ENCODE measurements at regions not wholly inside any gene's neighbourhood (a gene's known extent, or its start where the extent isn't known, plus 50 kb on each side); places are given as distances from the start of the nearest gene placed in this dataset.

DNA sequence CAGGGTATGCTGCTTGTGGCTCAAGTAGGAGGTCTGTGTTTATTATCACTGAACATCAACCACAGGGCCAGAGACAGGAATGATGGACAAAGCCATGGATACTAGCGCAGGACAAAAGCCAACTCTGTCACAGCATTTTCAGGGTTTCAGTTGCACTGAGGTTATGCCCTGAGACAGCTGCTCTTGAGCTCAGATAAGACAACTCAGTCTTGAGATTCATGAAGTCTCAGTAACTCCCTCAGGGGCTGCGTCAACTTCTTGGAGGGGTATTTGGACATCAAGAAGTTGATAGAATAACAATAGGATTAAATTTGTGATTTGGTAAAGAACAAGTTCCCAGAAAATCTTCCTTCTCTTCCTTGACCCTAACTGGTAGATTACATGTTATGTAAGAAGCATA lies 287.0 kb upstream of the SLC14A2 start:
- TF ChIP-seq, protein P1, sequence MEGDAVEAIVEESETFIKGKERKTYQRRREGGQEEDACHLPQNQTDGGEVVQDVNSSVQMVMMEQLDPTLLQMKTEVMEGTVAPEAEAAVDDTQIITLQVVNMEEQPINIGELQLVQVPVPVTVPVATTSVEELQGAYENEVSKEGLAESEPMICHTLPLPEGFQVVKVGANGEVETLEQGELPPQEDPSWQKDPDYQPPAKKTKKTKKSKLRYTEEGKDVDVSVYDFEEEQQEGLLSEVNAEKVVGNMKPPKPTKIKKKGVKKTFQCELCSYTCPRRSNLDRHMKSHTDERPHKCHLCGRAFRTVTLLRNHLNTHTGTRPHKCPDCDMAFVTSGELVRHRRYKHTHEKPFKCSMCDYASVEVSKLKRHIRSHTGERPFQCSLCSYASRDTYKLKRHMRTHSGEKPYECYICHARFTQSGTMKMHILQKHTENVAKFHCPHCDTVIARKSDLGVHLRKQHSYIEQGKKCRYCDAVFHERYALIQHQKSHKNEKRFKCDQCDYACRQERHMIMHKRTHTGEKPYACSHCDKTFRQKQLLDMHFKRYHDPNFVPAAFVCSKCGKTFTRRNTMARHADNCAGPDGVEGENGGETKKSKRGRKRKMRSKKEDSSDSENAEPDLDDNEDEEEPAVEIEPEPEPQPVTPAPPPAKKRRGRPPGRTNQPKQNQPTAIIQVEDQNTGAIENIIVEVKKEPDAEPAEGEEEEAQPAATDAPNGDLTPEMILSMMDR (conservative IDR thresholded peaks at IDR 0.05; ENCODE audit: low read depth in 2 of 2), result no peak
- no peak for TF ChIP-seq JUNB (IDR thresholded peaks at IDR 0.05; ENCODE audit: unreplicated experiment)
